ENCODE measurements at regions not wholly inside any gene's neighbourhood (a gene's known extent, or its start where the extent isn't known, plus 50 kb on each side); places are given as distances from the start of the nearest gene placed in this dataset.

DNA sequence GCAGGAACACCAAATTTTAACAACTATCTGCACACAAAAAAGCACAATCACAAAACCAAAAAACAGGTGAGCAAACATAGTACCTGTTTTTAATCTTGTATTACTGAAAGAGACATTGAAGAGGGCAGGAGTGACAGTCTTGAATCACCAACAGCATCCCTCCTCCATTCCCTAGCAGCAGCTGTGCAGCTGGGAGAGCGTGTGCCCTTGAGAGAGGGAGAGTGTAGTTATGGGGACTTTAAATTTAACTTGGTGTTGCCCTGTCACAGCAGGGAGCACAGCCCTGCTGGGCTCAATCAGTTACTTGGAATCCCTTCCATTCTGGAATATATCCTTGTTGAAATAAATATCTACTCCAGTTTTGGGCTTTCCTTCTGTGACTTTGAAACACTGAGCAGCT is 1938.7 kb upstream of the NUDT12 start:
- Histone ChIP-seq H2AFZ (replicated peaks; ENCODE audit: low read length, poor library complexity) (no peak overlapping the region), H3K9me1 (ENCODE audit: insufficient read depth, low read length) (no peaks in the 10 kb centered on the region), H3K18ac (ENCODE audit: low read depth, low read length) (no peak overlapping the region), H3K14ac (replicated peaks; ENCODE audit: low read depth, low read length) (no peak overlapping the region), H2AK9ac (replicated peaks; ENCODE audit: low read depth, low read length, poor library complexity) (no peak overlapping the region), H2BK120ac (ENCODE audit: low read depth, low read length) (no peak overlapping the region), H3K4me3 (ENCODE audit: insufficient read depth, low read depth, low read length) (no peak overlapping the region), H3K23ac (ENCODE audit: low read depth, low read length) (no peak overlapping the region), H3K4me1 (ENCODE audit: control insufficient read depth, insufficient read depth, low read length) (no peaks in the 10 kb centered on the region), H4K91ac (ENCODE audit: insufficient read depth, low read depth, low read length) (no peak overlapping the region), H3K9me3 (ENCODE audit: control insufficient read depth, insufficient read depth, low read length) (peaks cover 2% of the 10 kb centered on the region; the same call in 1 of the 2 replicates), H2BK5ac (ENCODE audit: low read depth, low read length, poor library complexity, severe bottlenecking) (no peak overlapping the region), H3K4me2 (ENCODE audit: low read depth, low read length) (no peak overlapping the region), H4K5ac (ENCODE audit: low read depth, low read length) (no peak overlapping the region), H3K27ac (ENCODE audit: insufficient read depth, low read length) (no peak overlapping the region), H3K56ac (ENCODE audit: extremely low read depth, insufficient read depth, low read length) (no peak overlapping the region), H3K4ac (ENCODE audit: low read depth, low read length) (no peak overlapping the region), H2BK20ac (ENCODE audit: low read depth, low read length) (no peak overlapping the region), H3K36me3 (ENCODE audit: control insufficient read depth, insufficient read depth, low read length) (no peaks in the 10 kb centered on the region), H2BK15ac (ENCODE audit: low read depth, low read length) (no peak overlapping the region), H2AK5ac (ENCODE audit: low read depth, low read length) (no peak overlapping the region), H3K79me1 (ENCODE audit: low read depth in 1 of 2, low read length in 2 of 2) (no peaks in the 10 kb centered on the region), H4K8ac (ENCODE audit: low read depth in 2 of 2, low read length in 2 of 2) (no peak overlapping the region), H3K27me3 (ENCODE audit: control insufficient read depth, insufficient read depth, low read length) (no peaks in the 10 kb centered on the region), H4K20me1 (ENCODE audit: insufficient read depth, low read length) (no peaks in the 10 kb centered on the region), H3K9ac (ENCODE audit: low read depth, low read length) (no peak overlapping the region)
- no TSS peak for BruUV-seq (replicated peaks)
- intact Hi-C loops (cut with micrococcal nuclease) (no loop called here), in situ Hi-C loops (cut with MboI; ENCODE audit: low sequenced_read_pairs) (no loop called here), dilution Hi-C loops (cut with HindIII; ENCODE audit: low sequenced_read_pairs, unreplicated experiment) (no loop called here)
- CTCF ChIA-PET: no interaction called here
- no CpG with 5 or more reads among the region's 1 CpG for WGBS, 2 experiments (ENCODE audit: extremely low coverage in 2 of 2, insufficient read length in 1 of 2)
- no peak for ATAC-seq (ENCODE audit: low read depth)
- no peak for TF ChIP-seq MAFK (IDR thresholded peaks at IDR 0.05; ENCODE audit: low read depth, low read length)
- no peak for TF ChIP-seq RCOR1 (IDR thresholded peaks at IDR 0.05; ENCODE audit: insufficient replicate concordance, low read length)
- TF ChIP-seq, protein P1, sequence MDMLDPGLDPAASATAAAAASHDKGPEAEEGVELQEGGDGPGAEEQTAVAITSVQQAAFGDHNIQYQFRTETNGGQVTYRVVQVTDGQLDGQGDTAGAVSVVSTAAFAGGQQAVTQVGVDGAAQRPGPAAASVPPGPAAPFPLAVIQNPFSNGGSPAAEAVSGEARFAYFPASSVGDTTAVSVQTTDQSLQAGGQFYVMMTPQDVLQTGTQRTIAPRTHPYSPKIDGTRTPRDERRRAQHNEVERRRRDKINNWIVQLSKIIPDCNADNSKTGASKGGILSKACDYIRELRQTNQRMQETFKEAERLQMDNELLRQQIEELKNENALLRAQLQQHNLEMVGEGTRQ (IDR thresholded peaks at IDR 0.05; ENCODE audit: low read depth, low read length): no peak
- POLR2A ChIA-PET (ENCODE audit: unreplicated experiment): no interaction called here
- no peak for DNase-seq

Data from IMR-90 (cell line).